ENCODE measurements at regions not wholly inside any gene's neighbourhood (a gene's known extent, or its start where the extent isn't known, plus 50 kb on each side); places are given as distances from the start of the nearest gene placed in this dataset.

- TF ChIP-seq, protein P1, sequence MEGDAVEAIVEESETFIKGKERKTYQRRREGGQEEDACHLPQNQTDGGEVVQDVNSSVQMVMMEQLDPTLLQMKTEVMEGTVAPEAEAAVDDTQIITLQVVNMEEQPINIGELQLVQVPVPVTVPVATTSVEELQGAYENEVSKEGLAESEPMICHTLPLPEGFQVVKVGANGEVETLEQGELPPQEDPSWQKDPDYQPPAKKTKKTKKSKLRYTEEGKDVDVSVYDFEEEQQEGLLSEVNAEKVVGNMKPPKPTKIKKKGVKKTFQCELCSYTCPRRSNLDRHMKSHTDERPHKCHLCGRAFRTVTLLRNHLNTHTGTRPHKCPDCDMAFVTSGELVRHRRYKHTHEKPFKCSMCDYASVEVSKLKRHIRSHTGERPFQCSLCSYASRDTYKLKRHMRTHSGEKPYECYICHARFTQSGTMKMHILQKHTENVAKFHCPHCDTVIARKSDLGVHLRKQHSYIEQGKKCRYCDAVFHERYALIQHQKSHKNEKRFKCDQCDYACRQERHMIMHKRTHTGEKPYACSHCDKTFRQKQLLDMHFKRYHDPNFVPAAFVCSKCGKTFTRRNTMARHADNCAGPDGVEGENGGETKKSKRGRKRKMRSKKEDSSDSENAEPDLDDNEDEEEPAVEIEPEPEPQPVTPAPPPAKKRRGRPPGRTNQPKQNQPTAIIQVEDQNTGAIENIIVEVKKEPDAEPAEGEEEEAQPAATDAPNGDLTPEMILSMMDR (IDR thresholded peaks at IDR 0.05; ENCODE audit: low read depth, low read length): no peak
- no peak for TF ChIP-seq EZH2phosphoT487 (IDR thresholded peaks at IDR 0.05; ENCODE audit: low read depth)
Observed at GRCh38 chr21:21907271-21907670, 909.1 kb downstream of the NCAM2 start.

Data from OCI-LY3 (cell line).